OCI-LY7 (cell line): ENCODE measurements at regions not wholly inside any gene's neighbourhood (a gene's known extent, or its start where the extent isn't known, plus 50 kb on each side); places are given as distances from the start of the nearest gene placed in this dataset.

ENCODE experiments used
- BruUV-seq: library from RNA; stranded (reverse); fragments of 400-500 nt; replicated peaks from 2 replicates; lab custom pipeline; 2021; lab: Mats Ljungman, UMichigan
- CTCF ChIA-PET: fragments of 300-600 bp; sonication (Branson Sonifier 250); formaldehyde crosslinking; loops from one replicate; lab custom pipeline; 2022; ENCODE audit warnings: antibody characterized with exemption; ENCODE audit not compliant: unreplicated experiment; lab: Charles Lee
- POLR2A ChIA-PET: fragments of 300-600 bp; sonication (Branson Sonifier 250); formaldehyde crosslinking; loops from one replicate; lab custom pipeline; 2022; ENCODE audit warnings: antibody characterized with exemption; lab: Charles Lee
- DNase-seq: peaks from one replicate; pipeline ENCODE4 v3.0.0-alpha.2; 2015; ENCODE audit warnings: low spot score
- H2AFZ ChIP-seq: fragments of 200-600 bp; sonication (generic), shearing (Covaris generic); 2 replicates; pipeline ENCODE4 v1.6.1; 2014; ENCODE audit warnings: mild to moderate bottlenecking, antibody characterized with exemption, low read length, moderate library complexity
- H3K27ac ChIP-seq: fragments of 200-600 bp; sonication (generic); 2 replicates; pipeline ENCODE4 v1.5.1; 2014; ENCODE audit warnings: mixed run types, low read depth, mild to moderate bottlenecking, moderate library complexity, low read length, inconsistent platforms; ENCODE audit not compliant: poor library complexity, severe bottlenecking
- H3K36me3 ChIP-seq: fragments of 200-600 bp; sonication (generic); 2 replicates; pipeline ENCODE4 v1.6.1; 2014; ENCODE audit warnings: mild to moderate bottlenecking, antibody characterized with exemption, low read length, moderate library complexity, mixed read lengths; ENCODE audit not compliant: insufficient read depth
- H3K4me1 ChIP-seq: fragments of 200-600 bp; sonication (generic); 2 replicates; pipeline ENCODE4 v1.5.1; 2014; ENCODE audit warnings: mild to moderate bottlenecking, low read length; ENCODE audit not compliant: insufficient read depth, poor library complexity, severe bottlenecking
- H3K4me2 ChIP-seq: fragments of 200-600 bp; sonication (generic); 2 replicates; pipeline ENCODE4 v1.6.1; 2014; ENCODE audit warnings: mild to moderate bottlenecking, low read length
- H3K4me3 ChIP-seq: fragments of 200-600 bp; sonication (generic); 2 replicates; pipeline ENCODE4 v1.5.1; 2014; ENCODE audit warnings: mild to moderate bottlenecking, low read depth, low read length; ENCODE audit not compliant: poor library complexity, severe bottlenecking
- H3K79me2 ChIP-seq: fragments of 200-600 bp; sonication (generic); 2 replicates; pipeline ENCODE4 v1.6.1; 2016; ENCODE audit warnings: low read depth, mild to moderate bottlenecking, low read length, moderate library complexity, mixed read lengths; ENCODE audit not compliant: insufficient read depth
- H3K9me2 ChIP-seq: fragments of 200-600 bp; sonication (generic); 2 replicates; pipeline ENCODE4 v1.6.1; 2016; ENCODE audit warnings: mild to moderate bottlenecking, low read length, mixed read lengths; ENCODE audit not compliant: insufficient read depth
- H3K9me3 ChIP-seq: fragments of 200-600 bp; sonication (generic); 2 replicates; pipeline ENCODE4 v1.6.1; 2014; ENCODE audit warnings: mild to moderate bottlenecking, mixed run types, low read length, mixed read lengths
- H4K20me1 ChIP-seq: fragments of 200-600 bp; sonication (generic); 2 replicates; pipeline ENCODE4 v1.6.1; 2014; ENCODE audit warnings: mild to moderate bottlenecking, antibody characterized with exemption, low read length, moderate library complexity, mixed read lengths; ENCODE audit not compliant: insufficient read depth
- CTCF ChIP-seq: fragments of 200-600 bp; sonication (generic); conservative IDR thresholded peaks from 2 replicates; pipeline ENCODE4 v1.5.1; 2014; ENCODE audit warnings: mild to moderate bottlenecking, antibody characterized with exemption, low read length, moderate library complexity, mixed read lengths
- EZH2phosphoT487 ChIP-seq: fragments of 200-600 bp; sonication (generic); IDR thresholded peaks from 2 replicates; pipeline ENCODE4 v1.6.1; 2018; ENCODE audit warnings: low read depth, borderline replicate concordance, mild to moderate bottlenecking, mixed run types, antibody characterized with exemption, low read length, moderate library complexity, mixed read lengths
- intact Hi-C: fragments of 100-400 bp; cut with micrococcal nuclease; formaldehyde crosslinking; loops from one replicate; pipeline ENCODE4 v1.10.0; 2022; ENCODE audit not compliant: unreplicated experiment

- Histone ChIP-seq H3K27ac (no peak overlapping the region), H3K4me3 (no peak overlapping the region), H3K36me3 (no peaks in the 10 kb centered on the region), H3K79me2 (no peaks in the 10 kb centered on the region), H3K9me3 (no peaks in the 10 kb centered on the region), H3K4me2 (no peak overlapping the region), H3K4me1 (no peaks in the 10 kb centered on the region), H4K20me1 (no peaks in the 10 kb centered on the region), H2AFZ (no peak overlapping the region), H3K9me2 (no peaks in the 10 kb centered on the region)
- CTCF ChIA-PET = no interaction called here
- intact Hi-C loops = no loop called here
- POLR2A ChIA-PET = no interaction called here
- TF ChIP-seq EZH2phosphoT487 = no peak
- no peak for TF ChIP-seq CTCF
- BruUV-seq = no TSS peak
- no peak for DNase-seq
Measured at GRCh38 chr5:39624268-39624886, 199.6 kb upstream of the DAB2 start.

DNA sequence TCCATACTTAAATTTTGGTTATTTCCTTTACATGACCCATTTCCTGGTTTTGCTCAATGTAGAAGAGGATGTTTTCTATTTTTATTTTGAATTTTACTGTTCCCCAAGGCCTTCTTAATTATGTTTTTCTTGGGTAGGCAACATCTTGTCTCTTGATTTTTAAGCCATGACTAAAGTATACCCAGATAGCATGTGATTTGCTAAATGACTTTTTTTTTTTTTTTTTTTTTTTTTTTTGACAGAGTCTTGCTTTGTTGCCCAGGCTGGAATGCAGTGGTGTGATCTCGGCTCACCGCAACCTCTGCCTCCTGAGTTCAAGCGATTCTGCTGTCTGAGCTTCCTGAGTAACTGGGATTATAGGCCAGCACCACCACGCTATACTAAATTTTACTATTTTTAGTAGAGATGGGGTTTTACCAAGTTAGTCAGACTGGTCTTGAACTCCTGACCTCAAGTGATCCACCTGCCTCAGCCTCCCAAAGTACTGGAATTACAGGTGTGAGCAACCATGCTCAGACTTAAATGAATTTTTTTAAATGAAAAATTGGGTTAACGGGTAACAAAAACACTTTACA, 198.6 kb upstream of the DAB2 start:
- Histone ChIP-seq H3K4me2 (no peak overlapping the region), H2AFZ (no peak overlapping the region), H3K9me3 (no peaks in the 10 kb centered on the region), H3K4me1 (no peaks in the 10 kb centered on the region), H3K36me3 (no peaks in the 10 kb centered on the region), H3K4me3 (no peak overlapping the region), H3K27ac (no peak overlapping the region), H3K79me2 (no peaks in the 10 kb centered on the region), H4K20me1 (no peaks in the 10 kb centered on the region), H3K9me2 (no peaks in the 10 kb centered on the region)
- intact Hi-C loops = no loop called here
- BruUV-seq = no TSS peak
- TF ChIP-seq CTCF (no peak), EZH2phosphoT487 (no peak)
- POLR2A ChIA-PET = no interaction called here
- CTCF ChIA-PET = no interaction called here
- no peak for DNase-seq

- H4K20me1 ChIP-seq = no peaks in the 10 kb centered on the region
- ChIA-PET POLR2A (no interaction called here), CTCF (no interaction called here)
- no peaks in the 10 kb centered on the region for H3K79me2 ChIP-seq
- no TSS peak for BruUV-seq
- no peaks in the 10 kb centered on the region for H3K4me1 ChIP-seq
- H3K9me2 ChIP-seq = no peaks in the 10 kb centered on the region
- no peak for DNase-seq
- H3K27ac ChIP-seq = no peak overlapping the region
- H3K9me3 ChIP-seq = no peaks in the 10 kb centered on the region
- TF ChIP-seq CTCF = no peak
- no peak for TF ChIP-seq EZH2phosphoT487
- intact Hi-C loops = no loop called here
- H3K36me3 ChIP-seq = no peaks in the 10 kb centered on the region
- no peak overlapping the region for H3K4me3 ChIP-seq
- H3K4me2 ChIP-seq = no peak overlapping the region
- no peak overlapping the region for H2AFZ ChIP-seq
Measured at GRCh38 chr5:39622281-39622680, 197.5 kb upstream of the DAB2 start.
